Ovary (tissue), 3 donors: ENCODE measurements at regions not wholly inside any gene's neighbourhood (a gene's known extent, or its start where the extent isn't known, plus 50 kb on each side); places are given as distances from the start of the nearest gene placed in this dataset.

Experiments used
- CTCF ChIP-seq, 3 donors: fragments of 450-650 bp in 2 of 3; fragments of 200-600 bp in 1 of 3; IDR thresholded peaks; one replicate each; pipeline versions ENCODE4 v1.5.1 to v1.8.0; 2016 to 2022; ENCODE audit warnings: antibody characterized with exemption in 3 of 3, mild to moderate bottlenecking in 1 of 3
- EP300 ChIP-seq: sonication (generic); formaldehyde crosslinking; IDR thresholded peaks from one replicate; pipeline ENCODE4 v1.6.1; 2017; ENCODE audit warnings: antibody characterized with exemption
- POLR2A ChIP-seq: fragments of 450-650 bp; IDR thresholded peaks from one replicate; pipeline ENCODE4 v1.6.1; 2017; ENCODE audit warnings: antibody characterized with exemption, mild to moderate bottlenecking, moderate library complexity
- donor health status: DM: no; HTN: no; CAD: no.

- TF ChIP-seq CTCF (IDR thresholded peaks at IDR 0.05) = no peak
- no peak for TF ChIP-seq POLR2A
- TF ChIP-seq EP300 = no peak
Measured at GRCh38 chr21:35156293-35157278, 107.5 kb upstream of the RUNX1 start.
